GM12878 (cell line): ENCODE measurements at regions not wholly inside any gene's neighbourhood (a gene's known extent, or its start where the extent isn't known, plus 50 kb on each side); places are given as distances from the start of the nearest gene placed in this dataset.
A peak's percentile ranks its signal among the peaks of the same experiment; 100 is the strongest.

ENCODE experiments used
- ATAC-seq: fragments of 200-7000 bp; cut with Tn5 transposase; 3 replicates; pipeline ENCODE4 v1.9.1; 2020; ENCODE audit warnings: mild to moderate bottlenecking, moderate library complexity
- BruUV-seq: library from RNA; stranded (reverse); fragments of 400-500 nt; replicated peaks from 2 replicates; lab custom pipeline; 2021; lab: Mats Ljungman, UMichigan
- CTCF ChIA-PET: fragments of 300-600 bp; sonication (Branson Sonifier 250); formaldehyde crosslinking; extraction: SDS; loops from one replicate; lab custom pipeline; 2021; ENCODE audit warnings: inconsistent platforms; lab: Yijun Ruan, JAX
- POLR2A ChIA-PET: fragments of 350-600 bp; formaldehyde crosslinking; extraction: SDS; loops from one replicate; lab custom pipeline; 2021; ENCODE audit warnings: inconsistent platforms; lab: Charles Lee
- RAD21 ChIA-PET: fragments of 300-600 bp; sonication (Branson Sonifier 250); formaldehyde crosslinking; loops from one replicate; lab custom pipeline; 2023; ENCODE audit warnings: antibody characterized with exemption; ENCODE audit not compliant: unreplicated experiment; lab: Charles Lee
- SMC1A ChIA-PET: fragments of 300-600 bp; sonication (Branson Sonifier 250); formaldehyde crosslinking; loops from one replicate; lab custom pipeline; 2023; ENCODE audit not compliant: unreplicated experiment, uncharacterized antibody; lab: Charles Lee
- DNase-seq: peaks from one replicate; pipeline ENCODE4 v3.0.0-alpha.2; 2011; ENCODE audit warnings: low read depth, low spot score
- FAIRE-seq: peaks from 3 replicates; lab custom pipeline; 2011; peaks lifted over from hg19 to GRCh38; lab: Jason Lieb, UNC
- H2AFZ ChIP-seq: 2 replicates; pipeline ENCODE4 v1.6.0; 2011; ENCODE audit warnings: low read depth, low read length, control low read depth; ENCODE audit not compliant: control insufficient read depth
- H3K27ac ChIP-seq: 2 replicates; pipeline ENCODE4 v1.5.1; 2011; ENCODE audit warnings: control low read depth; ENCODE audit not compliant: control insufficient read depth, insufficient read depth
- H3K27me3 ChIP-seq, 2 experiments: replicated peaks in 1 of 2; 2 replicates each; pipeline versions ENCODE4 v1.6.0 to v1.6.1; 2011; ENCODE audit warnings: low read length in 1 of 2; ENCODE audit not compliant: control insufficient read depth in 2 of 2, insufficient read depth in 2 of 2
- H3K36me3 ChIP-seq, 2 experiments: 2 replicates each; pipeline ENCODE4 v1.5.1; 2011; ENCODE audit warnings: low read length in 1 of 2; ENCODE audit not compliant: control insufficient read depth in 2 of 2, insufficient read depth in 2 of 2
- H3K4me1 ChIP-seq: 2 replicates; pipeline ENCODE4 v1.6.1; 2011; ENCODE audit warnings: mild to moderate bottlenecking, low read length, moderate library complexity, mixed read lengths; ENCODE audit not compliant: control insufficient read depth, insufficient read depth
- H3K4me2 ChIP-seq: 2 replicates; pipeline ENCODE4 v1.6.0; 2011; ENCODE audit warnings: control low read depth; ENCODE audit not compliant: control insufficient read depth, insufficient read depth
- H3K4me3 ChIP-seq: fragments of 200-600 bp; sonication (generic); 2 replicates; pipeline ENCODE4 v1.5.1; 2016
- H3K79me2 ChIP-seq: 2 replicates; pipeline ENCODE4 v1.6.0; 2011; ENCODE audit warnings: low read length; ENCODE audit not compliant: control insufficient read depth, insufficient read depth
- H3K9ac ChIP-seq: 2 replicates; pipeline ENCODE4 v1.8.0; 2011; ENCODE audit warnings: low read length, control low read depth, mixed read lengths; ENCODE audit not compliant: control insufficient read depth, insufficient read depth
- H3K9me3 ChIP-seq: replicated peaks from 3 replicates; pipeline ENCODE4 v1.5.1; 2011; ENCODE audit warnings: mild to moderate bottlenecking, low read length; ENCODE audit not compliant: control insufficient read depth, insufficient read depth
- H4K20me1 ChIP-seq: 2 replicates; pipeline ENCODE4 v1.6.0; 2011; ENCODE audit not compliant: control insufficient read depth, insufficient read depth
- BRCA1 ChIP-seq: IDR thresholded peaks from 2 replicates; pipeline ENCODE4 v1.6.1; 2011; ENCODE audit warnings: low read depth, low read length, improper control_type of control experiment
- CREB1 ChIP-seq: IDR thresholded peaks from 2 replicates; pipeline ENCODE4 v1.6.1; 2012; ENCODE audit warnings: low read depth, mild to moderate bottlenecking, inconsistent platforms
- EGR1 ChIP-seq, 2 experiments: IDR thresholded peaks; 1 replicate in 1 of 2; 2 replicates in 1 of 2; pipeline ENCODE4 v1.6.1; 2011 to 2012; ENCODE audit warnings: low read depth in 2 of 2, low read length in 2 of 2, borderline replicate concordance in 1 of 2, mild to moderate bottlenecking in 1 of 2, moderate library complexity in 1 of 2
- ETV6 ChIP-seq, 2 experiments: fragments of 450-650 bp in 1 of 2; IDR thresholded peaks in 1 of 2; conservative IDR thresholded peaks in 1 of 2; 2 replicates each; pipeline ENCODE4 v1.6.1; 2014; ENCODE audit warnings: antibody characterized with exemption in 1 of 2, borderline replicate concordance in 1 of 2, low read depth in 1 of 2, mild to moderate bottlenecking in 1 of 2, moderate library complexity in 1 of 2
- IRF4 ChIP-seq: IDR thresholded peaks from 2 replicates; pipeline ENCODE4 v1.6.1; 2011; ENCODE audit warnings: low read depth, low read length
- MEF2B ChIP-seq: fragments of 450-650 bp; IDR thresholded peaks from 2 replicates; pipeline ENCODE4 v1.6.1; 2018; ENCODE audit warnings: mild to moderate bottlenecking, moderate library complexity; ENCODE audit not compliant: partially characterized antibody, poor library complexity, severe bottlenecking
- MYB ChIP-seq: fragments of 150-350 bp; IDR thresholded peaks from 2 replicates; pipeline ENCODE4 v1.6.1; 2014; ENCODE audit warnings: mild to moderate bottlenecking, low read depth, low read length, borderline replicate concordance
- NFYB ChIP-seq: IDR thresholded peaks from 2 replicates; pipeline ENCODE4 v1.6.1; 2011; ENCODE audit warnings: low read depth, mild to moderate bottlenecking, low read length, improper control_type of control experiment, moderate library complexity; ENCODE audit not compliant: insufficient read depth
- RAD21 ChIP-seq: IDR thresholded peaks from 2 replicates; pipeline ENCODE4 v1.6.1; 2011; ENCODE audit warnings: mild to moderate bottlenecking, low read depth, low read length, moderate library complexity; ENCODE audit not compliant: insufficient read depth
- RUNX3 ChIP-seq: IDR thresholded peaks from 2 replicates; pipeline ENCODE4 v1.6.1; 2012; ENCODE audit warnings: low read length, inconsistent platforms
- ZNF384 ChIP-seq: IDR thresholded peaks from 2 replicates; pipeline ENCODE4 v1.6.1; 2012; ENCODE audit warnings: low read depth, mild to moderate bottlenecking, low read length, improper control_type of control experiment, borderline replicate concordance
- WGBS: methylation state at CpG from one replicate; pipeline ENCODE4 v1.1.6; 2016; ENCODE audit warnings: low lambda C conversion rate; ENCODE audit not compliant: insufficient replicate concordance, insufficient coverage; ENCODE audit errors: missing lambda C conversion rate; 5-methylcytosine and 5-hydroxymethylcytosine counted together
- in situ Hi-C: fragments of 300-500 bp; cut with MboI; formaldehyde crosslinking; loops from 9 replicates; pipeline ENCODE4 v1.14.3; 2018; ENCODE audit warnings: mixed read lengths
- intact Hi-C: fragments of 100-400 bp; cut with micrococcal nuclease; formaldehyde crosslinking; loops from one replicate; pipeline ENCODE4 v1.14.2; 2022; ENCODE audit not compliant: unreplicated experiment
- TF ChIP-seq, protein P1 (sequence below): IDR thresholded peaks from 2 replicates; pipeline ENCODE4 v1.6.1; 2011; ENCODE audit warnings: borderline replicate concordance, low read depth, mild to moderate bottlenecking, moderate library complexity, low read length; ENCODE audit not compliant: insufficient read depth, poor library complexity, severe bottlenecking
- TF ChIP-seq, protein P2 (sequence below): fragments of 450-650 bp; IDR thresholded peaks from 2 replicates; pipeline ENCODE4 v1.6.1; 2016; ENCODE audit warnings: mild to moderate bottlenecking, moderate library complexity, borderline replicate concordance
- TF ChIP-seq, protein P3 (sequence below): fragments of 450-650 bp; IDR thresholded peaks from 2 replicates; pipeline ENCODE4 v1.6.1; 2017; ENCODE audit warnings: mild to moderate bottlenecking, moderate library complexity

DNA sequence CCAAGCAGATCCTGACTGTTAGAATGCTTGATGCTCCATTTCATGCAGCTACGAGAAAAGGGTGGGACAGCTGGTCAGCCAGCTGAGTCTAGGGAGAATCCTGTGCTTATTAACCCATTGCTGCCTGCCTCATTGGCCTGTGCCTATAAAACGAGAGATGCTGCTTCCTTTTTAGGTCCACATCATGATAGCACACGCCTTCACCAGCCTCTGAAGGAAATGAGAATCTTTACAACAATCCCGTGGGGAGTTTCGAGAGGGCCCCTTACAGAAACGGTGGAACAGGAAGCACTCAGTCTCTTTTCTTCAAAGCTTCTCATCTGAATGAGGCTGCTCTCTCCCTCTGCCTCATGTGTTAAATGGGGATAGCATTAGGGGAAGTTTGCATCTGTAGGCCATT is 147.3 kb upstream of the RFLNA start:
- no peaks in the 10 kb centered on the region for H3K79me2 ChIP-seq
- no peaks in the 10 kb centered on the region for H3K27me3 ChIP-seq
- in situ Hi-C loops (no loop called here), intact Hi-C loops (no loop called here)
- POLR2A ChIA-PET: no interaction called here
- no peaks in the 10 kb centered on the region for H4K20me1 ChIP-seq
- H3K4me2 ChIP-seq: peak overlapping the region; percentile 47
- peak; percentile 75 for FAIRE-seq
- peak overlapping the region; percentile 76 for H2AFZ ChIP-seq
- no peak overlapping the region for H3K27ac ChIP-seq
- no peaks in the 10 kb centered on the region for H3K36me3 ChIP-seq
- CTCF ChIA-PET: no interaction called here
- RAD21 ChIA-PET: interaction anchor here (1.1 kb wide), 1 partner anchor 16 kb away, joined by 3 read pairs; no protein-coding TSS in a partner anchor
- H3K9ac ChIP-seq: no peak overlapping the region
- H3K4me3 ChIP-seq: no peak overlapping the region
- peak; percentile 81 for ATAC-seq
- no TSS peak for BruUV-seq
- WGBS: 1% methylated on average over 6 of the region's 6 CpGs
- peaks cover 3% of the 10 kb centered on the region; the same call in 2 of the 3 replicates for H3K9me3 ChIP-seq
- DNase-seq: peak; percentile 56
- peaks cover 6% of the 10 kb centered on the region for H3K4me1 ChIP-seq
- SMC1A ChIA-PET: interaction anchor here (0.9 to 1.7 kb wide), 3 partner anchors 16 to 32 kb away, joined by 4 to 6 read pairs (median 6); no protein-coding TSS in a partner anchor
- no peak for TF ChIP-seq IRF4
- TF ChIP-seq, protein P1, sequence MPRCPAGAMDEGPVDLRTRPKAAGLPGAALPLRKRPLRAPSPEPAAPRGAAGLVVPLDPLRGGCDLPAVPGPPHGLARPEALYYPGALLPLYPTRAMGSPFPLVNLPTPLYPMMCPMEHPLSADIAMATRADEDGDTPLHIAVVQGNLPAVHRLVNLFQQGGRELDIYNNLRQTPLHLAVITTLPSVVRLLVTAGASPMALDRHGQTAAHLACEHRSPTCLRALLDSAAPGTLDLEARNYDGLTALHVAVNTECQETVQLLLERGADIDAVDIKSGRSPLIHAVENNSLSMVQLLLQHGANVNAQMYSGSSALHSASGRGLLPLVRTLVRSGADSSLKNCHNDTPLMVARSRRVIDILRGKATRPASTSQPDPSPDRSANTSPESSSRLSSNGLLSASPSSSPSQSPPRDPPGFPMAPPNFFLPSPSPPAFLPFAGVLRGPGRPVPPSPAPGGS: no peak
- TF ChIP-seq MEF2B: peak; percentile 40
- no peak for TF ChIP-seq RAD21
- peak; percentile 14; the same call in 1 of the 2 replicates for TF ChIP-seq RUNX3
- TF ChIP-seq ETV6 (conservative IDR thresholded peaks at IDR 0.05 in 1 of 2, IDR thresholded peaks at IDR 0.05 in 1 of 2; ENCODE audit: borderline replicate concordance in 1 of 2, low read depth in 1 of 2): no peak
- TF ChIP-seq ZNF384: no peak
- no peak for TF ChIP-seq BRCA1
- TF ChIP-seq, protein P2, sequence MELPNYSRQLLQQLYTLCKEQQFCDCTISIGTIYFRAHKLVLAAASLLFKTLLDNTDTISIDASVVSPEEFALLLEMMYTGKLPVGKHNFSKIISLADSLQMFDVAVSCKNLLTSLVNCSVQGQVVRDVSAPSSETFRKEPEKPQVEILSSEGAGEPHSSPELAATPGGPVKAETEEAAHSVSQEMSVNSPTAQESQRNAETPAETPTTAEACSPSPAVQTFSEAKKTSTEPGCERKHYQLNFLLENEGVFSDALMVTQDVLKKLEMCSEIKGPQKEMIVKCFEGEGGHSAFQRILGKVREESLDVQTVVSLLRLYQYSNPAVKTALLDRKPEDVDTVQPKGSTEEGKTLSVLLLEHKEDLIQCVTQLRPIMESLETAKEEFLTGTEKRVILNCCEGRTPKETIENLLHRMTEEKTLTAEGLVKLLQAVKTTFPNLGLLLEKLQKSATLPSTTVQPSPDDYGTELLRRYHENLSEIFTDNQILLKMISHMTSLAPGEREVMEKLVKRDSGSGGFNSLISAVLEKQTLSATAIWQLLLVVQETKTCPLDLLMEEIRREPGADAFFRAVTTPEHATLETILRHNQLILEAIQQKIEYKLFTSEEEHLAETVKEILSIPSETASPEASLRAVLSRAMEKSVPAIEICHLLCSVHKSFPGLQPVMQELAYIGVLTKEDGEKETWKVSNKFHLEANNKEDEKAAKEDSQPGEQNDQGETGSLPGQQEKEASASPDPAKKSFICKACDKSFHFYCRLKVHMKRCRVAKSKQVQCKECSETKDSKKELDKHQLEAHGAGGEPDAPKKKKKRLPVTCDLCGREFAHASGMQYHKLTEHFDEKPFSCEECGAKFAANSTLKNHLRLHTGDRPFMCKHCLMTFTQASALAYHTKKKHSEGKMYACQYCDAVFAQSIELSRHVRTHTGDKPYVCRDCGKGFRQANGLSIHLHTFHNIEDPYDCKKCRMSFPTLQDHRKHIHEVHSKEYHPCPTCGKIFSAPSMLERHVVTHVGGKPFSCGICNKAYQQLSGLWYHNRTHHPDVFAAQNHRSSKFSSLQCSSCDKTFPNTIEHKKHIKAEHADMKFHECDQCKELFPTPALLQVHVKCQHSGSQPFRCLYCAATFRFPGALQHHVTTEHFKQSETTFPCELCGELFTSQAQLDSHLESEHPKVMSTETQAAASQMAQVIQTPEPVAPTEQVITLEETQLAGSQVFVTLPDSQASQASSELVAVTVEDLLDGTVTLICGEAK: no peak
- TF ChIP-seq MYB: no peak
- TF ChIP-seq EGR1 (IDR thresholded peaks at IDR 0.05; ENCODE audit: borderline replicate concordance in 1 of 2, low read depth in 2 of 2, low read length in 2 of 2): no peak
- TF ChIP-seq, protein P3, sequence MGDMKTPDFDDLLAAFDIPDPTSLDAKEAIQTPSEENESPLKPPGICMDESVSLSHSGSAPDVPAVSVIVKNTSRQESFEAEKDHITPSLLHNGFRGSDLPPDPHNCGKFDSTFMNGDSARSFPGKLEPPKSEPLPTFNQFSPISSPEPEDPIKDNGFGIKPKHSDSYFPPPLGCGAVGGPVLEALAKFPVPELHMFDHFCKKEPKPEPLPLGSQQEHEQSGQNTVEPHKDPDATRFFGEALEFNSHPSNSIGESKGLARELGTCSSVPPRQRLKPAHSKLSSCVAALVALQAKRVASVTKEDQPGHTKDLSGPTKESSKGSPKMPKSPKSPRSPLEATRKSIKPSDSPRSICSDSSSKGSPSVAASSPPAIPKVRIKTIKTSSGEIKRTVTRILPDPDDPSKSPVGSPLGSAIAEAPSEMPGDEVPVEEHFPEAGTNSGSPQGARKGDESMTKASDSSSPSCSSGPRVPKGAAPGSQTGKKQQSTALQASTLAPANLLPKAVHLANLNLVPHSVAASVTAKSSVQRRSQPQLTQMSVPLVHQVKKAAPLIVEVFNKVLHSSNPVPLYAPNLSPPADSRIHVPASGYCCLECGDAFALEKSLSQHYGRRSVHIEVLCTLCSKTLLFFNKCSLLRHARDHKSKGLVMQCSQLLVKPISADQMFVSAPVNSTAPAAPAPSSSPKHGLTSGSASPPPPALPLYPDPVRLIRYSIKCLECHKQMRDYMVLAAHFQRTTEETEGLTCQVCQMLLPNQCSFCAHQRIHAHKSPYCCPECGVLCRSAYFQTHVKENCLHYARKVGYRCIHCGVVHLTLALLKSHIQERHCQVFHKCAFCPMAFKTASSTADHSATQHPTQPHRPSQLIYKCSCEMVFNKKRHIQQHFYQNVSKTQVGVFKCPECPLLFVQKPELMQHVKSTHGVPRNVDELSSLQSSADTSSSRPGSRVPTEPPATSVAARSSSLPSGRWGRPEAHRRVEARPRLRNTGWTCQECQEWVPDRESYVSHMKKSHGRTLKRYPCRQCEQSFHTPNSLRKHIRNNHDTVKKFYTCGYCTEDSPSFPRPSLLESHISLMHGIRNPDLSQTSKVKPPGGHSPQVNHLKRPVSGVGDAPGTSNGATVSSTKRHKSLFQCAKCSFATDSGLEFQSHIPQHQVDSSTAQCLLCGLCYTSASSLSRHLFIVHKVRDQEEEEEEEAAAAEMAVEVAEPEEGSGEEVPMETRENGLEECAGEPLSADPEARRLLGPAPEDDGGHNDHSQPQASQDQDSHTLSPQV: no peak
- no peak for TF ChIP-seq NFYB
- no peak for TF ChIP-seq CREB1
